ENCODE measurements at regions not wholly inside any gene's neighbourhood (a gene's known extent, or its start where the extent isn't known, plus 50 kb on each side); places are given as distances from the start of the nearest gene placed in this dataset.
"Not testable (repeated sequence)": the region's sequence is repeated elsewhere in the genome, so short reads cannot be mapped to it uniquely, and the experiment has no call there.

- peak; percentile 79 for DNase-seq
Measured at GRCh38 chr6:19892260-19892659, 55.1 kb downstream of the ID4 start.

GRCh38 chr6:19895866-19896692 lies 58.9 kb downstream of the ID4 start:
- no peak for DNase-seq

- DNase-seq, result no peak
Measured at GRCh38 chr6:19896693-19897010, 59.5 kb downstream of the ID4 start.

- no peak for DNase-seq
Measured at GRCh38 chr6:19898141-19898740, 61.1 kb downstream of the ID4 start.

- no peak for DNase-seq
Measured at GRCh38 chr6:19902201-19902600, 65.0 kb downstream of the ID4 start.

- not testable (repeated sequence) for DNase-seq
Measured at GRCh38 chr6:19904408-19904807, 67.2 kb downstream of the ID4 start.

- no peak for DNase-seq
Measured at GRCh38 chr6:19905584-19905983, 68.4 kb downstream of the ID4 start.

- no peak for DNase-seq
Measured at GRCh38 chr6:19906171-19906570, 69.0 kb downstream of the ID4 start.

- DNase-seq, result no peak
Measured at GRCh38 chr6:19911223-19911622, 74.1 kb downstream of the ID4 start.

- no peak for DNase-seq
Measured at GRCh38 chr6:19918436-19918835, 81.3 kb downstream of the ID4 start.

GRCh38 chr6:19921786-19922185 lies 84.6 kb downstream of the ID4 start:
- no peak for DNase-seq

GRCh38 chr6:19925533-19925932 lies 88.4 kb downstream of the ID4 start:
- no peak for DNase-seq

GRCh38 chr6:19928461-19928860 lies 91.3 kb downstream of the ID4 start:
- no peak for DNase-seq

GRCh38 chr6:19929312-19929711 lies 92.1 kb downstream of the ID4 start:
- DNase-seq, result no peak

- DNase-seq, result no peak
Measured at GRCh38 chr6:19934996-19935591, 97.9 kb downstream of the ID4 start.

GRCh38 chr6:19939321-19939720 lies 102.2 kb downstream of the ID4 start:
- DNase-seq, result not testable (repeated sequence)

- DNase-seq, result not testable (repeated sequence)
Measured at GRCh38 chr6:19939926-19940325, 102.8 kb downstream of the ID4 start.

GRCh38 chr6:19943042-19943441 lies 105.9 kb downstream of the ID4 start:
- no peak for DNase-seq

GRCh38 chr6:19945843-19946358 lies 108.7 kb downstream of the ID4 start:
- no peak for DNase-seq

- no peak for DNase-seq
Measured at GRCh38 chr6:19949155-19949554, 112.0 kb downstream of the ID4 start.

GRCh38 chr6:19964115-19964514 lies 126.9 kb downstream of the ID4 start:
- DNase-seq, result no peak

- DNase-seq, result no peak
Measured at GRCh38 chr6:19968201-19968600, 131.0 kb downstream of the ID4 start.

- DNase-seq, result no peak
Measured at GRCh38 chr6:19972221-19972620, 135.1 kb downstream of the ID4 start.
